ENCODE measurements at regions not wholly inside any gene's neighbourhood (a gene's known extent, or its start where the extent isn't known, plus 50 kb on each side); places are given as distances from the start of the nearest gene placed in this dataset.

GRCh38 chr11:80083531-80083951, 642.7 kb upstream of the TENM4 start:
- Histone ChIP-seq H3K27me3 (no peaks in the 10 kb centered on the region), H3K27ac (no peak overlapping the region), H3K4me3 (no peak overlapping the region), H3K36me3 (no peaks in the 10 kb centered on the region), H3K4me1 (no peaks in the 10 kb centered on the region), H3K9me3 (peaks cover 0 to 4% (median 0%) of the 10 kb centered on the region in 12 donors)
- TF ChIP-seq, protein P1, sequence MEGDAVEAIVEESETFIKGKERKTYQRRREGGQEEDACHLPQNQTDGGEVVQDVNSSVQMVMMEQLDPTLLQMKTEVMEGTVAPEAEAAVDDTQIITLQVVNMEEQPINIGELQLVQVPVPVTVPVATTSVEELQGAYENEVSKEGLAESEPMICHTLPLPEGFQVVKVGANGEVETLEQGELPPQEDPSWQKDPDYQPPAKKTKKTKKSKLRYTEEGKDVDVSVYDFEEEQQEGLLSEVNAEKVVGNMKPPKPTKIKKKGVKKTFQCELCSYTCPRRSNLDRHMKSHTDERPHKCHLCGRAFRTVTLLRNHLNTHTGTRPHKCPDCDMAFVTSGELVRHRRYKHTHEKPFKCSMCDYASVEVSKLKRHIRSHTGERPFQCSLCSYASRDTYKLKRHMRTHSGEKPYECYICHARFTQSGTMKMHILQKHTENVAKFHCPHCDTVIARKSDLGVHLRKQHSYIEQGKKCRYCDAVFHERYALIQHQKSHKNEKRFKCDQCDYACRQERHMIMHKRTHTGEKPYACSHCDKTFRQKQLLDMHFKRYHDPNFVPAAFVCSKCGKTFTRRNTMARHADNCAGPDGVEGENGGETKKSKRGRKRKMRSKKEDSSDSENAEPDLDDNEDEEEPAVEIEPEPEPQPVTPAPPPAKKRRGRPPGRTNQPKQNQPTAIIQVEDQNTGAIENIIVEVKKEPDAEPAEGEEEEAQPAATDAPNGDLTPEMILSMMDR (IDR thresholded peaks at IDR 0.05), result no peak
- no peak for TF ChIP-seq POLR2A (IDR thresholded peaks at IDR 0.05)
- ATAC-seq, result no peak
- WGBS, 4 donors, result 69 to 76% (median 73%) methylated on average over 2 of the region's 2 CpGs
- DNase-seq, result no peak
- intact Hi-C loops (cut with DNase I), result no loop called here

DNA sequence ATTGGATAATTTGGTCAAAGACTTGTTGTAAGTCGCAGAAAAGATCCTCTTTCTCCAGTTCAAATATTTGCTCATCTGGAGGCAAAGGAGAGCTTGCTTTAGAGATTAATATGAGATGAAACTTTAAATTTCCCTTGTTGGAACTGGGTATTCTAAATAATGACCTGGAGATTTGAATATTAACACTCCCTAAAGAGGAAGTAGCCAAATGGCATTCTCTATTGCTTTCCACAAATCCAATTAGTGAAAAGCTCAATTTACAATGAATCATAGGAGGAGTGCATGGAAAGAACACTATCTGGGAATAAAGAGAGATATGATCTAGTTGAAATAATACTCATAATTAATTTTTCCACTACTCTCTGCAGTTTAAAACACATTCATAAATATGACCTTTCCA, 641.6 kb upstream of the TENM4 start:
- intact Hi-C loops (cut with DNase I), result no loop called here
- ATAC-seq (no peak), DNase-seq (no peak)
- H3K4me1 ChIP-seq, result no peaks in the 10 kb centered on the region
- H3K27ac ChIP-seq, result no peak overlapping the region
- no peaks in the 10 kb centered on the region for H3K36me3 ChIP-seq
- WGBS, 4 donors, result 86 to 95% (median 90%) methylated on average over 1 of the region's 1 CpG
- peaks cover 0 to 4% (median 0%) of the 10 kb centered on the region in 12 donors for H3K9me3 ChIP-seq
- no peak for TF ChIP-seq POLR2A (IDR thresholded peaks at IDR 0.05)
- TF ChIP-seq, protein P1 (IDR thresholded peaks at IDR 0.05), result no peak
- no peak overlapping the region for H3K4me3 ChIP-seq
- H3K27me3 ChIP-seq, result no peaks in the 10 kb centered on the region

DNA sequence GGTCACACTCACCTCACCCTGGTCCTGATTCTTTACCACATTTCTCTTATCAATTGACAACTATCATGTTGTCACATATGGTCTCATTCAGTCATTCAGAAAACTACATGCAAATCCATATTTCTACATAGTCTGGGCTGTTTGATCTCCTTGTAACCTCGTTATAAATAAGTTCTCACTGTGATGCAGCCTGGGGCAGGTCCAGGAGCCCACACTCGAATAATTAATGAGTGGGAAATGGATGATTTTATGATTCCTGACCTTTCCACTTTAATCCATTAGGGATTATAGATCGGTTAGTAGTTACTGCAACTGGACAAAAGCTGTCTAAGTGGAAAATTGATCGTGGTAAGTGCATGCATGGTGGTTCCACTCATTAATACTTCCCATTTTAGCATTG, 636.3 kb upstream of the TENM4 start:
- 74 to 83% (median 75%) methylated on average over 4 of the region's 4 CpGs for WGBS, 4 donors
- no peak overlapping the region for H3K27ac ChIP-seq
- no peaks in the 10 kb centered on the region for H3K4me1 ChIP-seq
- no peaks in the 10 kb centered on the region for H3K36me3 ChIP-seq
- TF ChIP-seq POLR2A (IDR thresholded peaks at IDR 0.05), result no peak
- TF ChIP-seq, protein P1 (IDR thresholded peaks at IDR 0.05), result no peak
- H3K4me3 ChIP-seq, result no peak overlapping the region
- ATAC-seq (no peak), DNase-seq (no peak)
- H3K9me3 ChIP-seq, result no peaks in the 10 kb centered on the region
- H3K27me3 ChIP-seq, result no peaks in the 10 kb centered on the region
- intact Hi-C loops (cut with DNase I), result no loop called here

DNA sequence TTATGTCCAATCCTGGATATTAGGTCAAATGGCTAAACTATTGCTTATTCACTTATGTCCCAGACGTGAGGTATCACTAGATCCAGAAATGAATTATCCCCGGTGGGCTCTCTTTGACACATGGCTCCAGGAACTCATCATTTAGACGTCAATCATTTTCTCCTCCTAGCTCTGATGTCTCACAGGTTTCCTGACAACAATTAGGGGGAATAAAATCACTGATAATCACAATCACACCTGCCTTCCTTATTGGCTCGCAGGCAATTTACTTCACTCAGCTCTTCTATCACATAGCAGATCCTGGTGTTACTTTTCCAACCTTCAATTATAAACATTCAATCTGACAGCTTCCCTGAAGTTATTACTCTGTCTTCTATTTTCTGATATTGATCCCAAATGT, 634.0 kb upstream of the TENM4 start:
- no peak for DNase-seq
- H3K4me1 ChIP-seq, result no peaks in the 10 kb centered on the region
- intact Hi-C loops (cut with DNase I), result no loop called here
- WGBS, 4 donors, result 69 to 81% (median 74%) methylated on average over 4 of the region's 4 CpGs
- H3K27ac ChIP-seq, result no peak overlapping the region
- H3K36me3 ChIP-seq, result no peaks in the 10 kb centered on the region
- H3K4me3 ChIP-seq, result no peak overlapping the region
- no peak for TF ChIP-seq POLR2A (IDR thresholded peaks at IDR 0.05)
- TF ChIP-seq, protein P1 (IDR thresholded peaks at IDR 0.05), result no peak
- H3K9me3 ChIP-seq, result no peaks in the 10 kb centered on the region
- H3K27me3 ChIP-seq, result no peaks in the 10 kb centered on the region
- ATAC-seq, result no peak

All from heart left ventricle (tissue), 16 donors.